ENCODE measurements at regions not wholly inside any gene's neighbourhood (a gene's known extent, or its start where the extent isn't known, plus 50 kb on each side); places are given as distances from the start of the nearest gene placed in this dataset.

GRCh38 chr13:70895599-70895998, 787.3 kb upstream of the KLHL1 start (continued):
- TF ChIP-seq NR2F1 (CRISPR knock-in tag; IDR thresholded peaks at IDR 0.05) (no peak), PHF20 (CRISPR knock-in tag; IDR thresholded peaks at IDR 0.05) (no peak), TEAD3 (CRISPR knock-in tag; optimal IDR thresholded peaks at IDR 0.05; ENCODE audit: borderline replicate concordance) (peak; percentile 34), SP5 (CRISPR knock-in tag; IDR thresholded peaks at IDR 0.05; ENCODE audit: borderline replicate concordance, low read depth) (no peak), ZNF709 (CRISPR knock-in tag; IDR thresholded peaks at IDR 0.05) (no peak), MAF1 (CRISPR knock-in tag; IDR thresholded peaks at IDR 0.05; ENCODE audit: borderline replicate concordance) (no peak), ZNF878 (CRISPR knock-in tag; IDR thresholded peaks at IDR 0.05) (no peak), ZNF350 (CRISPR knock-in tag; IDR thresholded peaks at IDR 0.05; ENCODE audit: borderline replicate concordance, low read depth) (no peak), ZFP91 (CRISPR knock-in tag; IDR thresholded peaks at IDR 0.05; ENCODE audit: borderline replicate concordance) (no peak), ZNF768 (CRISPR knock-in tag; IDR thresholded peaks at IDR 0.05) (no peak), NR2F6 (IDR thresholded peaks at IDR 0.05) (no peak), NR2F6 (CRISPR knock-in tag; IDR thresholded peaks at IDR 0.05) (no peak), RBFOX2 (IDR thresholded peaks at IDR 0.05; ENCODE audit: low read depth, low read length) (no peak), CENPX (CRISPR knock-in tag; IDR thresholded peaks at IDR 0.05) (no peak), AHR (CRISPR knock-in tag; IDR thresholded peaks at IDR 0.05) (no peak), ZNF326 (CRISPR knock-in tag; IDR thresholded peaks at IDR 0.05; ENCODE audit: borderline replicate concordance) (no peak), HNRNPK (IDR thresholded peaks at IDR 0.05; ENCODE audit: low read depth, low read length, poor library complexity, severe bottlenecking) (no peak), SAP130 (CRISPR knock-in tag; IDR thresholded peaks at IDR 0.05; ENCODE audit: low read depth) (0 out of 2 replicates have a peak, but pooled peaks have one; percentile 6), ZNF276 (CRISPR knock-in tag; IDR thresholded peaks at IDR 0.05; ENCODE audit: low read depth) (no peak), ZFY (CRISPR knock-in tag; IDR thresholded peaks at IDR 0.05) (no peak), ISL2 (CRISPR knock-in tag; IDR thresholded peaks at IDR 0.05) (0 out of 2 replicates have a peak, but pooled peaks have one; percentile 29), ZNF496 (CRISPR knock-in tag; IDR thresholded peaks at IDR 0.05; ENCODE audit: insufficient replicate concordance) (no peak), FOXJ3 (CRISPR knock-in tag; IDR thresholded peaks at IDR 0.05; ENCODE audit: borderline replicate concordance) (no peak), POLR2A (IDR thresholded peaks at IDR 0.05; ENCODE audit: insufficient read depth in 1 of 2, low read depth in 2 of 2, low read length in 2 of 2) (no peak), ZBTB42 (CRISPR knock-in tag; IDR thresholded peaks at IDR 0.05) (no peak), RXRA (CRISPR knock-in tag; IDR thresholded peaks at IDR 0.05) (no peak), ZNF44 (CRISPR knock-in tag; IDR thresholded peaks at IDR 0.05) (no peak), EEA1 (CRISPR knock-in tag; IDR thresholded peaks at IDR 0.05; ENCODE audit: borderline replicate concordance) (no peak), SRSF9 (IDR thresholded peaks at IDR 0.05; ENCODE audit: borderline replicate concordance, insufficient read depth, low read depth, low read length, poor library complexity, severe bottlenecking) (no peak), ZBTB34 (CRISPR knock-in tag; IDR thresholded peaks at IDR 0.05) (no peak)
